ENCODE measurements at regions not wholly inside any gene's neighbourhood (a gene's known extent, or its start where the extent isn't known, plus 50 kb on each side); places are given as distances from the start of the nearest gene placed in this dataset.

DNA sequence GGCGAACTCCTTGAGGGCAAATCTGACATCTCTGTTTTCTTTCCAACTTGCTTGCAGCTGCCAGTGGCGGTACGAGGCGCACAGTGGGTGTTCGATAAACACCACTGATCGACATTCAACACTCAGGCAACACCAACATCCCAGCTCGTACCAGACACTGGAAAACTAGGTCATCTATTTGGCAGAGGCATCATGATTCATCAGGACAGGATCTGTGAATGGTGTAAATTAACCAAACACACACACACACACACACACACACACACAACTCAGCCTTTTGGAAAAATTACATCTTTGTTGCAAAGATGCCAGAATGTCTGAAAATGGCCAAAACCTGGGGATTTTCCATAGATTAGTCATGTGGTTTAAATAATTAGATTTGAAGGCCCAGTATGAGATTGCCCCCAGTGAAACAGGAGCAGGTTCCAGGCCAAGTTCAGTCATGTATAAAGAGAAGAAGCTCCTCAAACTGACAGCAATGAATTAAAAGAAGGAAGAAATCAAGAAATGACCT is 150.5 kb upstream of the NCKAP5 start:
- no peak for DNase-seq (ENCODE audit: low read depth)

DNA sequence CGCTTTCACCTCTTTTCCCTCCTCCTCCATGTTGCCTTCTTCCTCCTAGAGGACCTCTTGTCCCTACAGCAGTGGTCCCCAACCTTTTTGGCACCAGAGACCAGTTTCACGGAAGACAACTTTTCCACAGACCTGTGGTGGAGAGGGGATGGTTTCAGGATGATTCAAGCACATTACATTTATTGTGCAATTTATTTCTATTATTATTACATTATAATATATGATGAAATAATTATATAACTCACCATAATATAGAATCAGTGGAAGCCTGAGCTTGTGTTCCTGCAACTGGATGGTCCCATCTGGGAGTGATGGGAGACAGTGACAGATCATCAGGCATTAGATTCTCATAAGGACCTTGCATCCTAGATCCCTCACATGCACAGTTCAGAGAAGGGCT is 152.2 kb upstream of the NCKAP5 start:
- no peak for DNase-seq (ENCODE audit: low read depth)

DNA sequence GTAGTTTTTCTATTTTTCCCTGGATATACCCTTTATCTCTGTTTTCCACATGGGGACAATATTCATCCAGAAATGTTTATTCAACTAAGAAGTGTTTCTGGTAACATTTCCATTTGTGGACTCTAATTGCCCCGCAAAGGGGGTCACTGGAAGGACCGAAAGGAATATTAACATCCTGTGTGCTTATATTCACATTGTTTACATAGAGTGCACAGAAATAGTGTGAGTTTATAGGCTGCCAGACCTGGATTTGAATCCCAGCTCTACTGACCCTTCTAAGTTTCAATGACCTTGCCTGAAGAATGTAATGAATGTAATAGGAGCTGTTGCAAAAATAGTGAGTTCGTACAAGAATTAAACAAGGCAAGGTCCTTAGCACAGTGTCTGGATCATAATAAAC is 152.9 kb upstream of the NCKAP5 start:
- no peak for DNase-seq (ENCODE audit: low read depth)

DNA sequence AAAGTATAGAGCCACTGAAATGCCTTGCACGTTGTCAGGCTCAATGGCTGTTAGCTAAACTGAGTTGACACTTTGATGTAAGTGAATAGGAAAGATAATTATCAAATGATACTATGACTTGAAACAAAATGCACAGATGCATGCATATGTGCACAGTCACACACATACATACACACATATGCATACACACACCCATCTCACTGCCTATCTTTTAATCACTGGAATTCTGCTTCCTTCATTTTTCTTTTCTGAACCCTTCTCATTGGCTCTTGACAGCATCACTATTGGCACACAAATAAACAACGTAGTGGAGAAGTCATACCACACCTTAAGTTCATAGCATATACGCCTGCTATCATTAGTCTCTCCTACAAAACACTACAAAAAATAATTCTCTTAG is 154.9 kb upstream of the NCKAP5 start:
- no peak for DNase-seq (ENCODE audit: low read depth)

DNA sequence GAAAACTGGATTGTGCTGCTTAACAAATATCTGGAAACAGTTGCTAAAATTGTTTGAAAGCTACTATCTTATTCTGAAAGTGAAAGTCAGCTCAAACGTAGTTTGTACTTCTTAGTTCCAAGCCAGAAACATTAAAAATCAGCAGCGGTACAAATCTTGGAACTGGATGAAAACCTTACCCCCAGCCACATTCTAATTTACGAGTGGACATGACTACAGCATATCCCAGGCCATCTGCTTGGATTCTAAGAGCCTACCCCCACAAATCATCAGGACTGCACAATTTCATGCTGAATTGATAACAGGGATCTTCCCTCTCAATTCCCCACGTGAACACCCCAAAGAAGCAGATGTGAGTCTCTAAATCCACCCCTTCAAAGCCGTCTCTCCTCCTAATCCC is 158.7 kb upstream of the NCKAP5 start:
- DNase-seq (ENCODE audit: low read depth) = no peak

DNA sequence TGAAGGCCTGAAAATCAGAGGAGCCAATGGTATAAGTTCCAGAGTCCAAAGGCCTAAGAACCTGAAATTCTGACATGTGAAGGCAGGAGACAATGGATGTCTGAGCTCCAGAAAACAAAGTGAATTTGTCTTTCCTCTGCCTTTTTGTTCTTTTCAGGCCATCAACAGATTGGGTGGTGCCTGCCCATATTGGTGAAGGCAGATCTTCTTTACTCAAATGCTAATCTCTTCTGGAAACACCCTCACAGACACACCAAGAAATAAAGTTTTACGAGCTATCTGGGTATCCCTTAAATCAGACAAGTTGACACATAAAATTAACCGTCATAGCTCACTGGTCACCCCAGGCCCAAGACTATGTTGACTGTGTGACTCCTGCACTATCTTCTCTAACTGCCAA is 163.8 kb upstream of the NCKAP5 start:
- no peak for DNase-seq (ENCODE audit: low read depth)

DNA sequence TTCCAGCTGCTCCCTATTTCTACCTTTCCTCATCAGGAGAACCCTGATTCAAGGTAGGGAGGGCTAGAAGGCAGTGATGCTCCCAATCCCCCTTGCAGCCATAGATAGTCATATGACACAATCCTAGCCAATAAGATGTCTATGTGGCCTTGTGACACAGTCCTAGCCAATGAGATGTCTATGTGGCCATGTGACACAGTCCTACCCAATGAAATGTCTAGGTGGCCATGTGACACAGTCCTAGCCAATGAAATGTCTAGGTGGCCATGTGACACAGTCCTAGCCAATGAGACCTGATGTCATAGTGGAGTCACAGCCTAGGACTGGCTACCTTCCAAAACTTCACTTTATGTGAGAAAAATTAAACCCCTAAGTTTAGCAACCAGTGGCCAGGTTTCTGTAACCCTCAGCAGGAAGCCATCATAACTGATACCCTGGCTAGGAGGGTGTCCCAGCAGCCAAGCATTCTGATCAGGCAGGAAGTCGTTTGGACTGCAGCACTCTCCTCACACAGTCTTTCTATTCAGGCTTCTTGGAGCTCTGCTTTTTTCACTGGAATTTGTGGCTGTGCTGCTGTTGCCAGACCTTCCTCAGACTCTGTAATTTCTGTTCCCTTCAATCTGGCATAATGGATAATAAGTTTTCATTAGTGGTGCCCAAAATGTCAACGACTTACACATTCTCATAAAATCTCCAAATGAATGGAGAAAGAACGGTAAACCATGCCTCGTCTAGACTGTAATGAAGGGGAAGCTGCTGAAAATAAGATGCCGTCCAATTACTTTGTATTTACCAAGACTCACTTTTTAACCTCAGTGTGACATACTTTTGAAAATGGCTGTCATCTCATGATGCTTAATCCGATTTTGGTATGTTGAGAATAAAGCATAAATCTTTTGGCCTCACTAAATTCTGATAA is 165.0 kb upstream of the NCKAP5 start:
- no peak for DNase-seq (ENCODE audit: low read depth)

DNA sequence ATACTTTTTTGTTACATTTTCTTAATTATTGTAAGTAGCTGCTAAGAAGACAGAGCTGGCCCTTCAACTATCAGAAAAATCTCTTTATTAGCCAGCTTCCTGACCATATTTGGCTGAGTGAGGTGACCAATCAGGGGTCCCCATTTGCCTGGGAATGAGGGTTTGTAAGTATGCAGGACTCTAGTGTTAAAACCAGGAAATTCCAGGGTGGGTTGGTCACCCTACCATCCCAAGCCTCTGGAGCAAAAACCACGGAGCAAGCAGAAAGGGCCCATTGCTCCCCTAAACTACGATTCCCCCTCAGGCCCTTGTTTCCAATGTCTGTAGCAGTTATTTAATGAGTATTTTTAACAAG is 165.6 kb upstream of the NCKAP5 start:
- no peak for DNase-seq (ENCODE audit: low read depth)

DNA sequence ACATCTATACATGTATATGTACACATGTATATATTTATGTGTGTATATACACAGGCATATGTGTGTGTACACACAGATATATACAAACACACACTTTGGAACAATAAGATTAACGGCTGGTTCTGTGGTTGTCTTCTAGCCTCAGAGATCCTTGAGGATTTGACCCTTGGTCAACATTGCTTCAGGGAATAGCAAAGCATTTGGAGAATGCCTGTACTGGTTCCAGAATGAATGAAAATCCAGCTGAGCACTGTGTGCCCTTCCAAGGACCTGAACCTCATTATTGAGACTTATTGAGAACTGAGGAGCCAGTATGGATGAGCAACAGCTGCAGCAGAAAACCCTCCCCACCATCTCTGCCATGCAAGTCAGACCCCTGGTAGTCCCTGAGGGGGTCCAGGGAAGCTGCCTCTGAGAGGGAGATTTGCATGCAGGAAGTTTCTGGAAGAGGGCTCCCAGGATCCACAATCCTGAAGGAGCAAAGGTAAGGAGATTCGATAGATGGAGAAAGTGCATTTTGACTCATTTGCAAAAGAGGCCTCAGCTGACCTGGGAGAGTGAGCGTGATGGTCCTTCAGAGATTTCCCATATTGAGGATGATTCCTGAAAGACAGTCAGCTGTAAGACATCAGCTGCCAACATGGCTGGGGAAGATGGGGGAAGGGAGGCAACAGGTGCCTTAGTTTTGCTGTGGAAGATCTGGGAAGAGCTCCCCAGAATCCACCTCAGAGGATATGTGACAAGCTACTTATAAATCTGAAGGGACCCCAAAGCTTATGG is 166.6 kb upstream of the NCKAP5 start:
- no peak for DNase-seq (ENCODE audit: low read depth)

DNA sequence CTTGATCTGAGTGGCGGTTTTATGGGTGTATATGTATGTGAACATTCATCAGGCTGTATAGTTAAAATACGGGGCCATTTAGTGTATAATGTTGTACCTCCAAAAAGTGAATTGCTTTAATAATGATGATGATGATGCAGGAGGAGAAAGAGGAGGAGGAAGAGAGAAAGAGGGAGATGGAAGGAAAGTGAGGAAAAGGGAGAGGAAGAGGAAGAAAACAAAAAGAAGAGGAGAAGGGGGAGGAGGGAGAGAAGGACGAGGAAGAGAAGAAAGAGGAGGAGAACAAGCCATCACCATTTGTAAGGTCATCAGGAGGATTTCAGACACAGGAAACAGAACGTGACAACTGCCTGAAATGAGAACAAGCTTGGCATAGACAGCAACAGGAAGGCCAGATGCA is 168.4 kb upstream of the NCKAP5 start:
- DNase-seq (ENCODE audit: low read depth) = no peak

DNA sequence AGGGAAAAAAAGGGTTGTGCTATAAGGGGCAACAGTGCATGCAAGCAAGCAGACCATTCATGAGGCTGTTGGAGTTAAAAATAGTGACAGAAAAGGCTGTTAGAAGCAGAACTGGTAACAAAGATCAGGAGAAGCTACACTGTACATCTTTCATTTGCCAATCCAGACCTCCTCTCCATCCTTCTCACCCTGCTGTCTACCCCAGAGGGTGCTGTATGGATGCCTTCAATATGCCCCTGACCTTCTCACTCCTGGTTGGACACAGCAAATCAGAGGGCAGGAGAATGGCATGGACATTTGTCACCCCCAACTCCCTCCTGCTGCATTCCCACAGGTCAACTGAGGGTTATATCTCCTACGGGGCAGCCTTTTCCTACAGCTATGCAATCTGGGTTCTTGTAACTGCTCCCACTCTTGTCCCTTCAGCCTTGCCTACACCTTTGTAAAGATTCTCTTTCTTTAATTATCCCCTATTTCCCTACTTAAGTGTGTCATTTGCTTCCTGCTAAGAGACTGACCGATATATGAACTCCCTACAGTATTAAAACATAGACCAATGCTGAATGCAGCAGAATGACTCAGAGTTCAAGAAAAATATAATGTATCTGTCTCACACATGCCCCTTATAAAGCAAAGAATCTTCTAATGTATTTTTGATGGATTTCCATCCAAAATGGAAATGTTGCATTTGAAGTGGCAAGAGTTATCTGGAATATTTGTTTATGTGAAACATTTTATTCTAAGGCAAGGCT is 169.2 kb upstream of the NCKAP5 start:
- DNase-seq (ENCODE audit: low read depth) = no peak

DNA sequence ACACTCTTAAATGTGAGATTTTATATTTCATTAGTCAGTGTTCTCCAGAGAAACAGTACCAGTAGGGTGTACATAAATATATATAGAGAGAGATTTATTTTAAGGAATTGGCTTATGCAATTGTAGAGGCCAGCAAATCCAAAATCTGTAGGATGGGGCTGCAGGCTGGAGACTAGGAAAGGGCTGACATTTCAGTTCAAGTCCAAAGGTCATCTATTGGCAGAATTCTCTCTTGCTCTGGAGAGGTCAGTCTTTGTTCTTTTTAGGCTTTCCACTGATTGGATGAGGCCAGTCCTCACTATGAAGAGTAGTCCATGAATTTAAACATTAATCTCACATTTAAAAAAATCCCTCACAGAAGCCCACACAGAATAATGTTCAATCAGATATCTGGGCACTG is 170.8 kb upstream of the NCKAP5 start:
- no peak for DNase-seq (ENCODE audit: low read depth)

DNA sequence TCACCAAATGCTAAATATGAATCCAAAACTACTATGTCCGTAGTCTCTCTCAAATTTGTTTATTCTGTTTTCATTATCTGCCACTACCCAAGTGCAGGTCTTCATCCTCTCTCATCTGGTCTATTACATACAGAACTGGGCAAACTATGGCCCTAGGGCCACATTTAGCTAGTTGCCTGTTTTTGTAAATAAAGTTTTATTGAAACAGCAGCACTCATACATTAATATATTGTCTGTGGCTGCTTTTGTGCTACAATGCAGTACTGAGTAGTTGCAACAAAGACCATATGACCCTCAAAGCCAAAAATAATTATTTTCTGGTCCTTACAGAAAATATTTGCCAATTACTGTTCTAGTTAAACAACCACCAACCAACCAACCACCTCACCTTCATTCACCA is 172.2 kb upstream of the NCKAP5 start:
- no peak for DNase-seq (ENCODE audit: low read depth)

DNA sequence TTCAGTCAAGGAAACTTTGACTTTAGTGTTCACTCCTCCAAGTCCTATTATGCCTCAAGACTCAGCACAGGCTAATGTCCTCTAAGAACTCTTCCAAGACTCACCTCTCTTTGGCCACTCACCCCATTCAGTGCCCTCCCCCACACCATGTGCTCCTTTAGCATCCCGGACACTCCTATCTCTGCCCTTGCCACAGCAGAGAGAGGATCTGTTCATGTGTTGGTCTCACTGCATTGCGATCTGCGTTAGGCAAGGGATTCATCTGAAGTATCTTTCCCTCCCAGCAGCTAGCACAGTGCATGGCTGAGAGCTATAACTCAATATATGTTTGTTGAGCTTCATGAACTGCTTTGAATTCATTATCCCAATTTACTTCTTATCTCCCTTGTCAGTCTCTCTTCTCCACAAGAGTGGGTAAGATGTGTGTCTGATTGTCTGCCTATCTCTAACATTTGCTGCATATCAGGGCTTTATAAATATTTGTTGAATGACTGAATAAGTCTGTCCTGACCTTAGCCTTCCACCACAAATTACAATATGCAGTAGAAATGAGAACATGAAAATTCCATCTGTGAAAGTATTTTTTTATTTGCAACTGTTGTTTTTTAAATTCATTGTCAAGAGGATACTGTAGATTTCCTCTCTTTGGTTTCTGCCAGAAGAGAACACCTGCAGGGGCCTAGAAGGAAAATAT is 179.9 kb upstream of the NCKAP5 start:
- DNase-seq (ENCODE audit: low read depth) = no peak

DNA sequence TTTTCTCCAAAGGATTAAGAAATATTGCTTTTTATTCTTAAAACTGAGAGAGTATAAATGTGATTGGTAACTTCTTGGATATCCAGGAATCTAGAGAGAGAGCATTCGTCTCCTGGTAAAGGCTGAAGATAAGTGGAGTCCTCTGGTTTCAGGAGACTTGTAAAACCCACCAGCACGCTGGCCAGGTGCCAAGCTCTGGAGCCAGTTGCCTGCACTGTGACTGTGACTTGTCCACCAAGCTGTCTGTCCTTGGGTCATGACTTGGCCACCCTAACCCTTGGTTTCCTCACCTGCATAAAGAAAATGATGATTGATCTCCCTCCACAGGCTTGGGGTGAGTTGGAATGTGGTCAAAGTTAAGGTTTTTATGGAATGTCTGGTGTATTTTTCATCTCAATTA is 185.4 kb upstream of the NCKAP5 start:
- DNase-seq (ENCODE audit: low read depth) = no peak

DNA sequence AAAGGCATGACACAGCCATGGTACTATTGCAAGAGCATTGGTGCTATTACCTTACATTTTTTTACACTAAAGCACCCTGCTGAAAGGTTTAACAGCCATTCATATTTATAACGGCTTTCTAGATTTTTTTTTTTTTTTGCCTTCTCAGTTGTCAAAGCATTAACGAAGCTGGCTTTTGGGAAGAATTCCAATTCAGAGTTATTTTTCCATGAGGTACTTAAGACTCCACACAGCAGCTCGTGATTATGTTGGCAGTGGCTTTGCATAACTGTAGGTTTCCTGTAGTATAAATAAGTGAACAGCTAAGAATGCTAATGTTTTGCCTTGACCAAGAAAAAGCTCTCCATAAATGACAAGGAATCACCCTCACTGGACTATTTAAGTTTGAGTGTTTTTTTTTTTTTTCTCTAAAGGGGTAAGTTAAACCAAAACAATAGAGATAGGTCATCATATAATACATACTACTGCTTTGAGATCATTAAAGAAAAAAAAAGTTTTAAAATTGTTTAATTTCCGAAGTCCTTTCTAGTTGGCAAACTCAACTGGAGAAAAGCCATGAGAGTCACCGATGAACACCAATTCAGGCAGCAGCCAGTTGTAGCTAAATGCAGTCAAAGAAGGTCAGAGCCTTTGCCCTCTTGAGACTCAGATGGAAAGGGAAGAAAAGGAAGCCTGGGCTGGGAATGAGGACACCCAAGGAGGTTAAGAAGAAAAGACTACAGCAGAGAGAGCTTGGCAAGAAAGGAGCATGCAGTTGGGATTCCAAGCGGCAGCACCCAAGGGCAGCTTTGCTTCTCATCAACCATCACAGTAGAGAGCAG is 187.4 kb upstream of the NCKAP5 start:
- DNase-seq (ENCODE audit: low read depth) = no peak

DNA sequence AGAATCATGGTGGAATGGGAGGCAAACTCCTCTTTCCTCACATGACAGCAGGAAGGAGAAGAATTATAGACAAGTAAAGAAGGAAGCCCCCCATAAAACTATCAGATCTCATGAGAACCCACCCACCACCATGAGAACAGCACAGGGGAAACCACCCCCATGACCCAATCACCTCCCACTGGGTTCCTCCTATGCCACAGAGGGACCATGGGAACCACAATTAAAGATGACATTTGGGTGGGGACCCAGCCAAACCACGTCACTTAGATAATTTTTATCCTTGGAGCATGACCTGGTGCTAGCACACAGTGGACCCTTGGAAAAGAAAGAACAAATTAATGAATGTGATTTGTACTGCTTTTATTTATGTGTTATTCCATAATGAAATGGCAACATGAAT is 188.6 kb upstream of the NCKAP5 start:
- DNase-seq (ENCODE audit: low read depth) = no peak

DNA sequence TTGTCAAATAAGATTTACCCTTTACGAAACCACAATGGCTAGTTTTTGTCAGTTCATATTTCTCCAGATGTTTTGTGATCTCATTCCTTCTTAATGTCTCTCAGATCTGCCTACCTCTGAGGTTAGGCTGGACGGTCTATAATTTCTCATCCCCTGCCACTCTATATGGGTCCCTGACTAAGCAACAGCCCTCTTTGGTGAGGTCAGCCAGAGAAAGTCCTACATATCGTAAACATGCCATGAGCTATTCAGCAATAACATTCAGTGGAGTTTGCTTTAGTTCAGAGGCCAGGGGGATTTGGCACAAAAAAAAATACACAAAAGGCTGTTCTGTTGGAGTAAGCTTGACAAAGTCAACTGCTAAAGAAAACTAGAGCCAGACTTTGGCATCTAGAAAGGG is 192.1 kb upstream of the NCKAP5 start:
- no peak for DNase-seq (ENCODE audit: low read depth)

DNA sequence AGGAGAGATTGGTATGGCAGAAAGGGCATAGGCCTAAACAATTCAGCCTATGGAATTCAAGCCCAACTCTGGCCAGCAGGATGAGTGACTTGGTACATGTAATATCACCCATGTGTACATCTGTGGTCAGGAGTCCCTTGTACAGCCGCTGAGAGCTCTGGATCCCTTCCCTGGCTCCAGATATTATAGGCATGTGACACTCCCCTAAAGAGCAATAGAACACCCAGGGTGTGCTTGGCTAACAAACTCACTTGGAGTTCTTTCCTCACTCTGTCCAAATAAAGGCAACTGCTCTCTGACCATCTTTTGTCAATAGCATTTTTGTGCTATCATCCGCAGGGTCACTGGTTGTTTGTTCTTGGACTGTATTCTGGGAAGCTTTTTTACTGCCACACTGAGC is 197.4 kb upstream of the NCKAP5 start:
- no peak for DNase-seq (ENCODE audit: low read depth)

DNA sequence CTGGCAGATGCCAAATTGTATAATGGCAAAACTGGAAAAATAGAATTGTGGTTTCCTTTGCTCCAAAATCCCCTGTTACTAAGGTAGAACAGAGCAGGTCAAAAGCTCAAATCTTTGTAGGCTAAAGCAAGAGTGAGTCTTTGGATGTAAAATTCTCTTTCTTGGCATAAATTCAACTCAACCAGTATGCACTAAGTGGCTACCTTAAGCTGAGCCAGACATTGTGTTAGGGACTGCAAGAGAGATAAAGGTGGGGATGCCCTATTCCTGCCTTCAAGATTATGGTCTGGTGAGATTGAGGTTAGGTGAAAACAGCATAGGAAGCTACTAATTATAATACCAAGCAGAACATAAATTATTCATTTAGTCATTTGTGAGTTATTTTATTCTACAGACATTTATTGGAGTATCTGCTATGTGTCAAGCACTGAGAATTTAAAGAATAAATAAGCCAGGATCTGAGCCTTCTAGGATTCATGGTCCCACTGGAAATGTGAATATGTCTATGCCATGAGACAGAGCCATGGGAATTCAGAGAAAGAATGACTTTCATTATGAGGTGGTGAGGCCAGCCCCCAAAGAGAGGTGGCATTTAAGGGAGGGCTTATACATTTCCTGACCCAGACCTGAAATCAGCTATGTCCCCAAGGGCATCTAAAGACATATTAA is 198.0 kb upstream of the NCKAP5 start:
- DNase-seq (ENCODE audit: low read depth) = no peak

DNA sequence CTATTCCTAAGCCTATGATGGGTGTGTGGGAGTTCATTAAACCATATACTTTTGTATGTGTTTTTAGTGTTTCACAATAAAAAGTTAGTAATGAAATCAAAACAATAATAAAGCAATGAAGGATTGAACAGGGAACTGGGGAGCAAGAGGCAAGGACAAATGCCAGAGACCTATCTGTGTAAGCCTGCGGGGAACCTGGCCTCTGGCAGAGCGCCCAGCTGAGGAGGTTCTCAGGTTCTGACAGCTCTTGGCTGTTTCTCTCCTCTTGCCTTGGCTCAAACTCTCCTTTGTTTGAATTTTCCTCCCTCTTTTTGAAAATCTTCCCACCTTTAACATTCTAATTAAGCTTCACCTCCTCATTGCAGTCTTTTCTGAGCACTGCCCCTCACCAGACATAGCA is 200.0 kb upstream of the NCKAP5 start:
- DNase-seq (ENCODE audit: low read depth) = no peak
